NCI-H187 (cell line): ENCODE measurements at regions not wholly inside any gene's neighbourhood (a gene's known extent, or its start where the extent isn't known, plus 50 kb on each side); places are given as distances from the start of the nearest gene placed in this dataset.

Experiments used
- DNase-seq, 2 experiments: peaks; one replicate each; lab custom pipeline; 2025; lab: John Stamatoyannopoulos, UW

DNA sequence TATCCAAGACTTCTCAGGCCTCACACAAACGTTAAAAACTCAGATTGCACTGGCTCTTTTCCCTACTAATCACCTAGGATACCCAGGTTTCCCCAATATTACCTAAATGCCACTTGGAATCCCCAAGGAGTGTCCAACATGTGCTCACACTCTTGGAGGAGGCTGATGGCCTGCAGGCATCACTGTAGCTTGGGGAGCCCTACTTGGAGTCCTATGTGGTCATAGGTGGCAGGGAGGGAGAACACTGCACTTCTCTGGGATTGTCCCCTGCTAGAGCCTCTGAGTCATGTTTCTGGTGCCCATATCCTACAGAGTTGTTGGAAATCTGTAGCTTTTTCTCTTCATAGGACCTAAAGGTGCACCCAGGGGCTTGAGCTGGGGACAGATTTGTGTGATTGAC lies 433.7 kb downstream of the ARHGEF28 start:
- no peak for DNase-seq

DNA sequence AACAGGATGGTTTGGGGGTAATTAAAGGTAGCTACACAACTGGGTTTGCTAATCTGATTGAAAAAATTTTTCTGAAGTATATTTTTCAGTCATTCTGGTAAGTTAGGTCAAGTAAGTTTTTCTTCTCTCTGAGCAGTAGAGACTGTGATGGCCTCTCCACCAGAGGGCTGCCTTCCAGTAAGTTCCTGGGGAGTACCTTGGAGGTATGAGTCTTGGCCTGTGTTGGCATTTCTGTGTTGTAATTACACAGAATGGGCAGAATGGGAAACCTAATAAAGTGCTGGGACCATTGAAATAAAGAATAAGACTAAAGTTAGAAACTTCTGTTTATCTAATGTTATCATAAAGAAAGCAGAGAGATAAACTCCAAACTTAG lies 430.8 kb downstream of the ARHGEF28 start:
- no peak for DNase-seq

DNA sequence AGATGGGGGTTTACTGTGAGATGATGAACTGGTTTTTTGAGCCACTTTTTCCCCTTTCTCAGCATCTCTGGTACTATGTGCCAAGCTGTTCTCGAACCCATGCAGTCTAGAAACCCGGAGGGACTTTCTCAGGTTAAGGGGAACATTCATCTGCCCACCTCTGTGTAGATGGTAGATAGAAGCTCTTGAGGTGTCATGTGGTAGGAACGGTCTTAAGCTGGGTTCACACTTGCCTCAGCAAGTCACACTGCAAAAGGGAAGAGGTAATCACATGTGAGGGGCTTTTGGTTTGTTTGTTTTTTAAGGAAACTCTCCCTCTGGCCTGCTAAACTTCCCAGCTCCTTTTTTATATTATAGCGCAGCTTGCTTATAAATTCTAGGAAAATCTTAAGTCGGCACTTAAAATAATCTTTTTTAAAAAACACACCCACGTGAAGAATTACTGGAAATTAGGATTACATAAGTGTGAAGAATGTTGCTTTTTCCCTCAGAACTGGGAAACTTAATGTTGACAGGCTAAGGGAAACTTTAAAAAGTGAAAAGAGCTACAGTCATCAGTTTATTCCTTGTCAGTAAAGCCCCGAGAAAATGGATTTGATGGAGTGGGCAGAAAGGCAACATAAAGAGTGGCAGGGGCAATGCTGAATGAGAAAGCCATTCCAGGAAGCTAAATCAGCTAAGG lies 430.3 kb downstream of the ARHGEF28 start:
- DNase-seq = no peak

DNA sequence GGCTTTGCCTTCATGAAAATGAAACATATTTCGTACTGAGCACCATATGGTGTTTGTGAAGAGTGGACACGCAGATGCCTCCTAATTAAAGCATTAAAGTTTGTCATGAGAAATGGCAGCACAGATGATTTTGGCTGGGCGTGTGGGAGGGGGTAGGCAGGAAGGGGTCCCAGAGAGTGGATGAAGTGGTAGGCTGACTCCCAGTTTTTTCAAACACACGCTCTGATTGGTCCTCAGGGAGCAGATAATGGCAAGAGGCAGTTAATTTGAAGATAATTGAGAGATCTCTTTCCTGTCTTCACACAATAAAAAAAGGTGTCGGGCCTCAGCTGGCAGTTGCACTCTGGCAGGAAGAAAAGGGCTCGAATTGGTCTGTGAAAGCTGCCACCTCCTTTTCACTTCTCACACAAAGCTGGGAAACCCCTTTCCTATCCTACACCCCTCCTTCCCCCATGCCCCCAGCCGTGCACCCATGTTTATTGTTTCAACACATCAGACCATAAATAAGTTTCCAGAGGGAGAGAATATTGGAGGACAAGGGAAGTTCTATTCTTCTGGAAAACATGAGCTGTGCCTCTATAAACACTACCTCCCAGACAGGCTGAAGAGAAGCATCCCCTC lies 429.6 kb downstream of the ARHGEF28 start:
- DNase-seq = no peak

DNA sequence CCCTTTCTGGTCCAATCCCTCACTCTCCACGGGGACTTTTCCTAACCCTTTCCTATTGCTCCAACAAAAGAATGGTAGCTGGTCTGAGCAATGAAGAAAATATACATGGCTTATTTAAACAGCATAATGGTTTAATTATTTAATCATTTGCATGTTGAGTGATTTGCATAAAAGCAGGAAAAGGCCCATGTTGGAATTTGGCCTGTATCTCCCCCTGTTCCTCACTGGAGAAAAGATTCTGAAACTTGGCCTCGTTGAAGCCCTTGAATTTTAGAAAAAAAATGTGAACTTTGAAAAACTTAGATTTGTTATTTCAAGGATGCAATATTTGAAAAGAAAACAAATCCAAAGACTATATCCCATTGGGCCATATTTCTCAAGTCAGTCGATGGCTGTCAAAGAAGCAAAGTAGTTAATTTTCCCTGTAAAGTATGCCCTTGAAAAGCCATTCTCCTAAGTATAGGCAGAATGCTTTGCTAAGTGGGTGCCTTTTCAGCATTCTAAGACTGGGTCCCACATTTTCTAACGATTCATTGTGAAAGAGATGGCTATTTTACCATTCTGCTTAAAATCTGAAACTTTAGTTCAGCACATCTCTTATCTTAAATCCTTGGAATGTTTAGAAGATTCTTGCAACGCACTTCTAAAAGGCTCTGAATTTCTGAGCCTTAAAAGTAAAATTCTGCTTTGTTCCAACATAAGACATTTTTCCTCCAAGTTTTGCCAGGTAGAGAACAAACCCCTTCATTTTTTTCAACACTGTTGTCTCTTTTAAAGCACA lies 428.8 kb downstream of the ARHGEF28 start:
- DNase-seq = no peak

DNA sequence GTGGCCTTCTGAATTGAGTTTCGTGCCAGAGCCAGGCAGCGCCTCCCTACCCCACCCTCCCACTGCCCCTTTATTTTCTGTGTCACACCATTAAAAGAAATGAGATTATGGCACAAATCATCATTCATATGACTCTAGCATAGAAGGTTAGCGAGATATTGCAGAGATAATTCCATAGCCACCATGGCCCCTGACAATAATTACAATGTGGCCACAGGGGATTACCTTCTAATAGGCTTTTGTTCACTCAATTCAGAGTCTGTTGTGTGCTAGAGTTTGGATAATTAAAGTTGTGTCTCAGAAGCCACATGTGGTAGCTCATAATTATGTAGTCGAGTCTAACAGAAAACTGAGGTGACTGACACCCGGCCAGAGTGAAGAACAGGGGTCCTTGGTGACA lies 428.1 kb downstream of the ARHGEF28 start:
- no peak for DNase-seq

DNA sequence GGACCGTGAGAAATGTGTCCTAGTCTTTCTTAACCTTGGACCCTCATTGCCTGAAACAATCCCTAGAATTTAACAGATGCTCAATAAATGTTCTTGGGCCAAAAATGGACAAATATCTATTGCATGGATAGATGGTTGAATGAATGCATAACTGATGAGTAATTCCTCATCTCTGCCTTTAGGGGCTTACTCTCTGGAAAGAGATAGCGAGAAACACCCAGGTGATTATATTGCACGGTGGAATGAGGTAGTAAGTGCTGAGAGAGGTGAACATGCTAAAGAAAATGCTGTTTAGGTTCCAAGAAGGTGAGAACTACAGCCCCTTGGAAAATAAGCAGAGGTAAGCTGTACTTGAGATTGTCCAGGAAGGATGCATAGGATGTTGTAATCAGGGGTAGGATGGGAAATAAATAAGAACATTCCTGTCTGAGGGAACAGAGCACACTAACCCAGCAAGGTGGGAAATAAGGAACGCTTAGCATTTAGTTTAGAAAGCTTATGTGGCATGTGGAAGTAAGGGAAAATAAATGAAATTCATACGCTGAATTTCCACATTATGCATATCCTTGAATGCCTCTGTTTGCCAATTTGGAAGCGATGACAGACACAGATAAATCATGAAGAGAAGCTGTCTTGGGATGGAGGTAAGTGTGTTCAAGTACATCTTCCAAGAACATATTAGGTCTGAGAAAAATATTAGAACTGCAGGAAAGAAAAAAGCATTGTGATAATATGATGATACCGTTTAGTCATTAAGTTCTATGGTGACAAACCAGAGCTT lies 426.6 kb downstream of the ARHGEF28 start:
- no peak for DNase-seq

DNA sequence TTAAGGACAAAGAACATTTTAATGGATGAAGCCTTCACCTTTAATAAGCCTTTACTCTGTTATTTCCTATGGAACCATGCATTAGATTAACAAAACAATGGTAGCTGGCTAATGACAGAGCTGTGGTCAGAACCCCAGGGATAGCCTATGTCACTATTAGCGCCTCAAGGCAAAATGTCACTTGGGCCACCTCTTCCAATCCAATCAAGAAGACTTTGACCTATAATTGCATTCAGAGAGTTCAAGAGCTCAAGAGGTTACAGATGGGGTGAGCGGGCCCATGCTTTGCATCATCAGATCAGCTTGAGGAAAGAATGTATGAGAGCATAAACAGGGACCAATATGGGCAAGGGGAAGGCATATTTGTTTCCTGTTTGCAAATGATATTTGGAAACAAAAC lies 425.1 kb downstream of the ARHGEF28 start:
- DNase-seq = no peak

DNA sequence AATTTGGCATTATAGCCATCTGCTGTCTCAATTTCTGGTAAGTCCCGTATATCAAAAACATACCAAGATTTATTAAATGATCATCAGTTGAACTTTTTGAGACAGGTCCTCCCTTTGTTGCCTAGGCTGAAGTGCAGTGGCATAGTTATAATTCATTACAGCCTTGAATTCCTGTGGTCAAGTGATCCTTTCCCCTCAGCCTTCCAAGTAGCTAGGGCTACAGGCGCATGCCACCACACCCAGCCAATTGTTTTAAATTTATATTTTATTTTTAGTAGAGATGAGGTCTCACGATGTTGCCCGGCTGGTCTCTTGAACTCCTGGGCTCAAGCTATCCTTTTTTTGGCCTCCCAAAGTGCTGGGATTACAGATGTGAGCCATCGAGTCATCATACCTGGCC lies 418.9 kb downstream of the ARHGEF28 start:
- DNase-seq = no peak

DNA sequence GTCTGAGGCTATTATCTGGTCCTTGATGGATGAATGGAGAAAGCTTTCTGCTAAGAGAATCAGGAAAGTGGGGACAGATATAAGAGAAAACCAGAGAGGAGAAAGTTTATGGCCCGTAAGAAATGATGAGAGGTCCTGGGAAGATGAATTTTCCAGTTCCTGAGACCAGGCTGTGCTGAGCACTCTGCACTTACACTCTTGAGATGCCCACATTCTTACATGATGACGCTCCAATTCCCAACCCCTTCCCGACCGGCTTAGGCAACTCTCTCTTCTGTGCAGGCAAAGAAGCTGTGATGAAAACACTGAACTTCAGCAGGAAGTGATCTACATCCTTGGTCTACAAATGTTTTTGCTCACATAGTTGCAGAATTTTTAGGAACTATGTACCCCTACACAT lies 417.0 kb downstream of the ARHGEF28 start:
- DNase-seq = no peak

DNA sequence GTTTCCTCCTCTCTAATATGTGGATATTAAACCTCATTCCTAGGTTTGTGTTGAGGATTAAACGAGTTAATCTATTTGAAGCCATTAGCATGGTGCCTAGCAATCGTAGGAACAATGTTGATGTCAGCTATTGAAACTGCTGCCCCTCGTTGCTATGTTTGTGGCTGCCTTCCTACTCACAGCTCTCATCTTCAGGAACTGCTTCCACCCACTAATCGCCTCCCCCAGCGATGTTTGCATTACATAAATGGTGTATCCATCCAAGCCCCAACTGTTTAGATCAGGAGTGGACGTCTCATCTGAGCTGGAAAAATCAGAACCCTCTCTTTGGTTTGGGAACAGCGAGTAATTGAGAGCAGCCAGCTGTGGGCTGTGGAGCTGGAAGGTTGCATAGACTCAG lies 416.6 kb downstream of the ARHGEF28 start:
- DNase-seq = no peak

DNA sequence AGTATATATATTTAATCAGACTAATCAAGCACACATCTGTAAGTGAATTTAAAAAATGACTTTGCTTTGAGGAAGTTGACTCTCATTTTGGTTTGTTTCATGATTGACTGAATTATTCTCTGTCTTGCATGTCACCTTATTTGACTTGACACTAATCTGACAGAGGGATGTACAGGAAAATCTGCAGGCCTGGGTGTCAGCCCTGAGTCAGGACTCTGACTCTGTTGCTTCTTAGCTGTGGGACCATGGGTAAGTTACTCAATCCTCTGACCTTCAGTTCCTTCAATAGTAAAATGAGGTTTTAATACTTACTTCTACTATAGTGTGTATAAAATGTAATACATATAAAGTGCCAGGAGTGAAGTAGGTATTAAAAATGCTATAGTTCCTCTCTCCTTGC lies 415.9 kb downstream of the ARHGEF28 start:
- DNase-seq = no peak

DNA sequence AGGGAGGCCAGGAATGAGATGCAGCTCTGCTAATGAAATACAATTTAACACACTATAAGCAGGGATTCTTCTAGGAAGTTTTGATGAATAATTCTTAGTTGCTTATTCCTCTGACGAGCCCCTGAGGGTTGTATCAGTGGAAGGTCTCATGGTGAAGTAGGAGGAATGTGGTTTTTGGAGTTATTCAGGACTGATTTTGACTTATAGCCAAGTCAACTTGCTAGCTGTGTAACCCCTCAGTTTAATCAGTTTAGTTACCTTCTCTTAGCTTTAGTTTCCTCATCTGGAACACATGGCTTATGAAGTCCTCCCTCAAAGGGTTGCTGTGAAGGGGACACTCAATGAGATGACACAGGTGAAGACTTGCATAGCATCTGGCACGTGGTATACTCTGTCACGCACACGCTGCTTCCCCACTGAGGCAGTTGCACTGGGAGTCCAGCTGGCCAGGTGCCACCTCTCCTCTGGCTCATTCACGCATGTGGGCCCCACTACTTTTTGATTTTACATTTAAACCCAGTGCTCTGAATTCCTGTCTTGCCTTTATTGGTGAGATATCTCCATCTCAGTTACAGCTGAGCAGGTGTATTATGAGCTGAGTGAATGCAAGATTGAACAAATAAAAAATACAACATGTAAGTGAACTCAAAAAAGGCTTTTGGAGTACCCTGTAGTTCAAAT lies 415.0 kb downstream of the ARHGEF28 start:
- DNase-seq = no peak

DNA sequence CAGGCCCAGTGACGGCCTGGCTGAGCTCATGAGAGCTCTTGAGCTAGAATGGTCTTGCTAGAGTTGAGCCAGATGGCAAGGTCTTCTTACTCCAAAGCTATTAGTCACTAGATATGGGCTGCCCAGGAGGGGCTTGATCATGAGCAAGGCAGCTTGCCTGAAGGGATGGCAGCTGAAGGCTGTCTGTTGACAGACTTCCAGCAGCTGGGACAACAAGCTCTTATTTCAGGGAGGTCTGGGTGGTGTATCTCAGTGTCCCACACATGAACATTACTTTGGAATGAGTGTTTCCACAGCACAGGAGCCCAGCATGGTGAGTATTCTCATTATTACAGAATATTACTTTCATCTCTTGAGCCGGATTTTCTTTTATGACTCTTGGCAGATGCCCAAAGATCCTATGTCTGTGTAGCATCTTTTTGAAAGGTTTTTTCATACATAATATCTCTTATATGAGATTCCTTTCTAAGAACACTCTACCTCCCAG lies 414.1 kb downstream of the ARHGEF28 start:
- DNase-seq = no peak

DNA sequence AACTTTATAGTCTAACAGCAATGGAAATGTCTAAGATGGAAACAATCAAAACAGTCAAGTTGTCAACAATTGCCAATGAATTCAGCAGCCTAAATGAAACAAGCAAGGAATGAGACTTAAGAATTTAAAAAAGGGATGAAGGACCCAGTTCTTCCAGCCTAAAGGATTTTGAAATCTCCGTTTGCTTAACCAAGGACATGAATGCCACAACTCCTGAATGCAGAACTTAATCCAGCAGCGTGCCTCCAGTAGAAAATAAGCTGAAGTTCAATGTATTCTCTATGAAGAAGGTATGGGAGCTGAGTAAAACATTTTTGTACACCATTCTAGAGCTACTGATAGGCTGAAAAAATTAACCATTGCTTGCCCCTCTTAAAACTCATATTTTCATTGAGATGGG lies 411.3 kb downstream of the ARHGEF28 start:
- no peak for DNase-seq

DNA sequence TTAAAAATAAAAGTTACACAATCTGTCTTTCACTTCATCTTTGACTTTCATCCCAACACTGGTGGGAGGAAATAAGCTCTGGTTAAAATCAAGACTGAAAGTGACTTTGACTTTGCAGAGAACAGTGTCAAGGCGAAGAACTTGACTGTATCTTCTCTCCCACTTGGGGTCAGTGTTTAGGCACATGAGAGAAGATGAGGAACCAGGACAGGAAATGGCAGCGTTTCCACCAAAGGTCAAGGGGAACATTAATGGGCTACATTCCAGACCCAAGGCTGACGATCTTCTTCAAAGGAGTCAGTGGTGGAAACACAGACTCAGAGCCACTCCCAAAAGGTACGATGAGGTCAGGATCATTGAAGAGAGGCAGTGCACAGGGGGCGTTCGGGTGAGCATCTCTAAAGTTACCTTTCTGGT lies 409.5 kb downstream of the ARHGEF28 start:
- no peak for DNase-seq

DNA sequence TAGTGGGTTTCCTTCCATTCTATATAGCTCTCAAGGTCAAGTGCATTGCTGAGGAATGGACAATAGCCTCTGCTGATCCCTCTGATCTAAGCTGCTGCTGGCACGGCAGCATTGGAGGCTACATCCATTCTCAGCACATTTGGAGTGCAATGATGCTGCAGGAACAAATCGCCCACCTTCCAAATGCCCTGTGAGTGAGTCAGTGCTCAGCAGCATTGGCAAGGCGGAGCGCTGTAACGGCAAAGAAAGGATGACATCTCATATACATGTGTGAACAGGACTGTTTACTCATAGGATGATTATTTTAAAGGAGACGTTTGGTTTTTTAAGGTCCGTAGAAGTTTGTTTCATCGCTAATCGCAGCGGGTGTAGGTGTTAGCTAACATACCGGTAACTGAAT lies 408.7 kb downstream of the ARHGEF28 start:
- DNase-seq = no peak

DNA sequence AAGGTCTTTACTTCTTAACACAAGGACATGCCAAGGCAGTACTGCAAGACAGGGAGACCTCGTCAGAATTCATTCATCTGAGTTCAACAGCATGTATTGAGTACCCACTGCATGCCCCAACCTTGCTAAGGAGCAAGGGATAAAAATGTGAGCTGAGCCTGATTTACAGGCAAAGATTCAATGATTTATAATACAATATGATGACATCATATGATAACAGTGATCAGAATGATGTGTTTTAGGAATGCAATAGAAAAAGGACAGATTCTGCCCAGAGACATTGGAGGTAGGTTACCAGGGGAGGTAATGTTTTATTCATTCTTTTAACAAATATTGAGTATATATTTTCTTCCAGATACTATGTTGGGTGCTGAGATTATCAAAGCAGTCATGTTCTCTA lies 406.6 kb downstream of the ARHGEF28 start:
- DNase-seq = no peak

DNA sequence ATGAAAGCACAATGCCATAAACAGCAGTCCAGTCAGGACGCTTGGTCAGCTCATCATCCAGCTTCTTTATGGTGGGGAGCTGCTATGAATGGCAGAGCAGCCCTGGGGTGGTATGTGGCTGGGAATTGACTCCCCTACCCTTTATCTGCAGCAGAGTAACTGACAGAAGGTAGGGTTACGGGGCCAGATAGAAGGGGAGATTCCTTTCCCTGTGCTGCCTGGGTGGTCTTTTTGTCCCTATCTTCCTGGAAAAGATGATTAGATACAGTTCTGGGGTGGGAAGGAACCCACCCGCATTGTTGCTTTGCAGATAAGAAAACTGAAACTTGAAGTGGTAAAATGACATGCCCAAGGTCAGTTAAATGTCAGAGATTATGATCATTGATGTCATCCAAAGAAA lies 405.5 kb downstream of the ARHGEF28 start:
- no peak for DNase-seq

DNA sequence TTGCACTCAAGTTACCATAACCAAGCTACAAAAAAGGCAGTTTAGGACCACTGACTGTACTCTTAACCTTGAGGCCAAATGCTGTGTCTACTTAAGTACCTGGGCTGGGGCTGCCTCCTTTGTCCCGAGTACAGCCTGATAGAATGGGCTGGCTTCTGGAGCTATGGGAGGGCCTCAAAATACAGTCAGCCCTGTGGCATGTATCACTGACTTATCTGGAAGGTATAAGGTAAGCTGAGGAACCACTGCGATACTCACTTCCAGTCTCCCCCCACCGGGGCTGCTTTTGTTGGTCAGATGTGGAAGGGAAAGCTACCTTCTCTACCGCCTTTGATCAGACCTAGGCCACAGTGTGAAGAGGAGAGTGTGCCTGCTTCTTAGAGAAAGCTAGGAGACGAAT lies 404.8 kb downstream of the ARHGEF28 start:
- DNase-seq = no peak

DNA sequence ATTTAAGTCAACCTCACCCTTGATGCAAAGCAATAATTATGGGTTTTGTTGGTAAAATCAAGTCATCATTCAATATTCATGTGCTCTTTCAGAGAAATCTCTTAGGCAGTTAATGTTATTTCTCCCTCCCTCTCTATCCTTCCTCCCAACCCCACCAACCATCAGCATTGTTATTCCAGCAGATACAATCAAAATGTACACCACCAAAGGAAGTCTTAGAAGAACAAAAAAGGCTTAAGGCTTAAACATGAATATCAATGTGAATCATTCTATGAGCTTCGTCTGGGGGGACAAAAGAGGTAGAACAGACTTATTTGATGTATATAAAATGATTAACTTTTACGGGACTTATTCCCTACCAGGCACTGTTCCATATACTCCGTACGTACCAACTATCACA lies 404.4 kb downstream of the ARHGEF28 start:
- no peak for DNase-seq

DNA sequence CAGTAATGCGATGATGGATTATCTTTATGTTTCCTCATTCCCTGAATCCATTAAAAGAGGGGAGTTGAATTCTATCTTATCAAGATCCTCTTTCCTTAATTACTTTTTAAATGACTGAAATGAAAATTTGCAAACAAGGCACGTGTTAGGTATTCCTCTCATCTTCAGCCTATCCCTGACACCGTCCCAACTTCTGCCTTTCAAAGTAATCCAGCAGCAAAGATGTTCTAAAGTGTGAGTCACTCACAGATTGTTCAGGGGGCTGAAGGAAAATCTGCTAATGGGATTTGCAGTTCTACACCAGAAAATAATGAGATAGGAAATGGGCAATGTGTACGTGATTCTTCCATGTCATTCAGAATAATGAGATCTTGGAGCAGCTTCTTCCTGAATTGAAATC lies 403.0 kb downstream of the ARHGEF28 start:
- DNase-seq = no peak
